ENCODE measurements at regions not wholly inside any gene's neighbourhood (a gene's known extent, or its start where the extent isn't known, plus 50 kb on each side); places are given as distances from the start of the nearest gene placed in this dataset.

DNA sequence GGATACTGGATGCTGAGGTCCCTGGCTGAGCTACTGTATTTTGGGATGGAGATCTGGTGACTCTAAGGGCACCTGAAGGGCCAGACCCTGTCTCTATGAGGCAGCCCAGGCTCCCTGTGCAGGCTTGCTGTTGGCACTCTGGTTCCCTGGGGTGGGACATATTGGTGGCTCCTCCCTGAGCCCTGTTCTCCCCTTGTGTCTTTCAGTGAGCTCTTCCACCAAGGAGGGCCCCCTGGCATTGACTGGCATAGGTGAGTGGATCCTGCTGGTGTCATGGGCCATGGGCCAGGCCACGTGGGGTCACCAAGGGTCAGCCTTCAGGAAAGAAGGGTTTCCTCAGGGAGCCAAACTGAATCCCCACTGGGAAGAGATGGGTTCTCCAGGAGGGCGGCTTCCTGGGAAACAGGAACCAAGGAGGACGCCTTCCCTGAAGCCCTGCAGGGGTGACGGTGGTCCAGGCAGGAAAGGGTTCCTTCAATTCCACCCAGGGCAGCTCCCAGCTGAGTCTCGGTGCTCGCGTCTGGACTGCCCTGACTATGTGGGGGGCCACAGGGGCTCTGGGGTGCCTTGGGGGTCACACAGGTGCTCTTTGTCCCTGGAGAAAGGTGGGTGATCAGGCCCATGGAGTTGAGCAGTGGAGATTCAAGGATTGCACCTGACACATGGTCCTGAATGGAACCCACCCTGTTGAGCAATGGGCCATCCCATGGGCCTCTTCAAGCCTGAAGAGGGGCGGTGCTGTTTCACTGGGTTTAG lies 220.4 kb downstream of the SNRPN start:
- no peak for DNase-seq (ENCODE audit: low read depth)
- TF ChIP-seq, protein P1, sequence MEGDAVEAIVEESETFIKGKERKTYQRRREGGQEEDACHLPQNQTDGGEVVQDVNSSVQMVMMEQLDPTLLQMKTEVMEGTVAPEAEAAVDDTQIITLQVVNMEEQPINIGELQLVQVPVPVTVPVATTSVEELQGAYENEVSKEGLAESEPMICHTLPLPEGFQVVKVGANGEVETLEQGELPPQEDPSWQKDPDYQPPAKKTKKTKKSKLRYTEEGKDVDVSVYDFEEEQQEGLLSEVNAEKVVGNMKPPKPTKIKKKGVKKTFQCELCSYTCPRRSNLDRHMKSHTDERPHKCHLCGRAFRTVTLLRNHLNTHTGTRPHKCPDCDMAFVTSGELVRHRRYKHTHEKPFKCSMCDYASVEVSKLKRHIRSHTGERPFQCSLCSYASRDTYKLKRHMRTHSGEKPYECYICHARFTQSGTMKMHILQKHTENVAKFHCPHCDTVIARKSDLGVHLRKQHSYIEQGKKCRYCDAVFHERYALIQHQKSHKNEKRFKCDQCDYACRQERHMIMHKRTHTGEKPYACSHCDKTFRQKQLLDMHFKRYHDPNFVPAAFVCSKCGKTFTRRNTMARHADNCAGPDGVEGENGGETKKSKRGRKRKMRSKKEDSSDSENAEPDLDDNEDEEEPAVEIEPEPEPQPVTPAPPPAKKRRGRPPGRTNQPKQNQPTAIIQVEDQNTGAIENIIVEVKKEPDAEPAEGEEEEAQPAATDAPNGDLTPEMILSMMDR (IDR thresholded peaks at IDR 0.05; ENCODE audit: insufficient read depth, low read depth, low read length, missing control alignments) = no peak

DNA sequence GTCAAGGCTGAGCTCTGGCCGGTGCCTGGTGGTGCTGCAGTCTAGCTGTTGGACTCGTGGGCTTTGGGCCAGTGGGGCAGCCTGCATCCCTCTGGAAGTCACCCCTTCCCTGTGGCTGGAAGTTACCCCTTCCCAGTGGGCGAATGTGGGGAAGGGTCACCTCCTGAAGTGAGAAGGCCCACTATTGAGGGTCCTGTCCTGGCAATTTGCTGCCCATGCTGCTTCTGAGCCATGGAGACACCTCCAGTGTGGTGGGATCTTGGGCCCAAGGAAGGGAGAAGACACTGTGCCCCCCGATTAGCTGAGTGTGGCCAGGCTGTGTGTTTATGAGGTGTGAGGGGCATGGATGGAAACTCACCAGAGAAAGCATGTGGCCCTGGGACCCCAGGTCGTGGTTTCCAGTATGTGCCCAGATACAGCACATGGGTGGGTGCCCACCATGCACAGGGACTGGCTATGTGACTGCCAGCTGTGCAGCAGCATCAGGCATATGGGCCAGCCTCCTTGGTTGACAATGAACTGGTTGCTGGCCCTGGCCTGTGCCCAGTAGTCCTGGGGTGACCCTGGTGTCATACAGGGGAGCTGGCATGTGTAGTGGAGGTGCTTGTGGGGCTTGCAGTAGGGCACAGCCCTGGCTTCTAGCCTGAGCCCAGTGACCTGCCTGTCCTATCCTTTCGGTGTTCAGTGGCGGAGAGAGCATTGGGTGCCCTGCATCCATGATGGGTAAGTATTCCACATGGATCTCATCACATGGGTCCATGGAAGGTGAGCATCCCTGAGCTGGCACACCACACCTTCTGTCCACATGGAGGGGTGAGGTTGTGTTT lies 221.2 kb downstream of the SNRPN start:
- TF ChIP-seq, protein P1 (IDR thresholded peaks at IDR 0.05; ENCODE audit: insufficient read depth, low read depth, low read length, missing control alignments) = no peak
- no peak for DNase-seq (ENCODE audit: low read depth)

More for the DNA sequence above, 220.4 kb downstream of the SNRPN start:
- H3K4me3 ChIP-seq (ENCODE audit: low read depth, low read length) = no peak overlapping the region

DNA sequence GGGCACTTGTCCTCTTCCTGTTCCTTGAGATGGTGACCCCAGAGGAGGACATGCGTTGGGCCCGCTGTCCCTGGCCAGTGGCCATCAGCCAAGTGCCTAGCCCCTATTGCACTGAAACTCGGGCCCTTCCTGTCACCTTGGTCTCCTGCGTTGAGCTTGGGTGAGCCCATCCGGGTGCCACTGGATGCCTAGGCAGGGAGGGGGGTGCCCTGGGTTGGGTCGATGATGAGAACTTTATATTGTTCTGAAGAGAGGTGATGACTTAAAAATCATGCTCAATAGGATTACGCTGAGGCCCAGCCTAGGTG lies 221.8 kb downstream of the SNRPN start:
- H3K4me3 ChIP-seq (ENCODE audit: low read depth, low read length) = no peak overlapping the region
- no peak for DNase-seq (ENCODE audit: low read depth)
- TF ChIP-seq, protein P1 (IDR thresholded peaks at IDR 0.05; ENCODE audit: insufficient read depth, low read depth, low read length, missing control alignments) = no peak

More for the DNA sequence above, 221.2 kb downstream of the SNRPN start:
- H3K4me3 ChIP-seq (ENCODE audit: low read depth, low read length) = no peak overlapping the region

DNA sequence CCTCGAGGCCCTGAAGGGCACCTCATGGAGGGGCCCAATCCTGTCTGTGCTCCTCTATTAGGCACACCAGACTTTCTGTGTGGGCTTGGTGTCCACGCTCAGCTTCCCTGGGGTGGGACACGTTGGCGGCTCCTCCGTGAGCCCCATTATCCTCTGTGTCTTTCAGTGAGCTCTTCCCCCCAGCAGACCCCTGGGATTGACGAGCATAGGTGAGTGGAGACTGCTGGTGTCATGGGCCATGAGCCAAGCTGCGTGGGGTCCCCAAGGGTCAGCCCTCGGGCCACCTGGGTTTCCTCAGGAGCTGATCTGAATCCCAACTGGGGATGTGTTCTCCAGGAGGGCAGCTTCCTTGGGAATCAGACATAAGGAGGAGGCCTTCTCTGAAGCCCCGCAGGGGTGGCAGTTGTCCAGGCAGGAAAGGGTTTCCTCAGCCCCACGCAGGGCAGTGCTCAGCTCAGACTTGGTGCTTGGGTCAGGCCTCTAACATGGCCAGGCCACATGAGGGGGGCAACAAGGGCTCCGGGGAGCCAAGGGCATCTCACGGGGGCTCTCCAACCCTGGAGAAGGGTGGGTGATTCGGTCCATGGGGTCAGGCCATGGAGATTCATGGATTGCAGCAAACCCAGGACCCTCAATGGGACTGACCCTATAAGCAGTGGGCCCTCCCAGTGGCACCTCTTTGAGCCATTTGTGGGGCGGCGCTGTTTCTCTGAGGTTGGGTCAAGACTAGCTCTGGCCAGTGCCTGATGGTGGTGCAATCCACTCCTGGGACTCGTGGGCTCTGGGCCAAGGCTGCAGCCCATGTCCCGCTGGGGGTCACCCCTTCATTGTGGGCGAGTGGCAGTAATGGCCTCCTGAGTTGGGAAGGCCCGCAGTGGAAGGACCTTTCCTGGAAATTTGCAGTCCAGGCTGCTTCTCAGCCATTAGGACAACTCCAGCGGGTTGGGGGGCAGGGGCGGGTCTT lies 222.5 kb downstream of the SNRPN start:
- no peak for DNase-seq (ENCODE audit: low read depth)
- TF ChIP-seq, protein P1 (IDR thresholded peaks at IDR 0.05; ENCODE audit: insufficient read depth, low read depth, low read length, missing control alignments) = no peak

DNA sequence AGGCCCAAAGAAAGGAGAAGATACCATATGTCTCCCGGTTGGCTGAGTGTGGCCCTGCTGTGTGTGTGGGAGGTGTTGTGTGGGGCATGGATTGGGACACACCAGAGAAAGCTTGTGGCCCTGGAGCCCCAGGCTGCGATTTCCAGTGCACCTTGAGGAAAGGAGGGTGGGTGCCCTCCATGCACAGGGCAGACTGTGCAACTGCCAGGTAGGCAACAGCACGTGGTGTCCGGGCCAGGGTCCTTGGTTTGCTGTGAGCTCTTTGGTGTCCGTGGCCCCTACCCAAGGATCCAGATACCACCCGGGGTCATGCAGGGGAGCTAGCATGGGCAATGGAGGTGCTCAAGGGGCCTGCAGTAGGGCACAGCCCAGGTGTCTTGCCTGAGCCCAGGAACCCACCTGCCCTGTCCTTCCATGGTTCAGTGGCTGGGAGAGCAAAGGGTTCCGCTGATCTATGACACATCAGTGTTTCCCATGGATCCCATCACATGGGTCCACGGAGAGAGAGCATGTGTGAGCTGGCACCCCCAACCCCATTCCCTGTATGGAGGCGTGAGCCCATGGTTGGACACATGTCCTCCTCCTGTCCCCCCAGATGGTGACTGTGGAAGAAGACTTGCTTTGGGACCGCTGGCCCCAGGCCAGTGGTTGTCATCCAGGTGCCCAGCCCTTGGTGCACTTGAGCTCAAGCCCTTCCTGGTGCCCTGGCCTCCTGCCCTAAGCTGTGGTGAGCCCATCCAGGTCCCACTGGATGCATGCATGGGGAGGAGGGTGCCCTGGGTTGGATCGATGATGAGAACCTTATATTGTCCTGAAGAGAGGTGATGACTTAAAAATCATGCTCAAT lies 223.4 kb downstream of the SNRPN start:
- TF ChIP-seq, protein P1 (IDR thresholded peaks at IDR 0.05; ENCODE audit: insufficient read depth, low read depth, low read length, missing control alignments) = no peak
- no peak for DNase-seq (ENCODE audit: low read depth)
- no peak overlapping the region for H3K4me3 ChIP-seq (ENCODE audit: low read depth, low read length)

More for the DNA sequence above, 222.5 kb downstream of the SNRPN start:
- no peak overlapping the region for H3K4me3 ChIP-seq (ENCODE audit: low read depth, low read length)

Measured in GM12865 (cell line).